ENCODE measurements at regions not wholly inside any gene's neighbourhood (a gene's known extent, or its start where the extent isn't known, plus 50 kb on each side); places are given as distances from the start of the nearest gene placed in this dataset.

DNA sequence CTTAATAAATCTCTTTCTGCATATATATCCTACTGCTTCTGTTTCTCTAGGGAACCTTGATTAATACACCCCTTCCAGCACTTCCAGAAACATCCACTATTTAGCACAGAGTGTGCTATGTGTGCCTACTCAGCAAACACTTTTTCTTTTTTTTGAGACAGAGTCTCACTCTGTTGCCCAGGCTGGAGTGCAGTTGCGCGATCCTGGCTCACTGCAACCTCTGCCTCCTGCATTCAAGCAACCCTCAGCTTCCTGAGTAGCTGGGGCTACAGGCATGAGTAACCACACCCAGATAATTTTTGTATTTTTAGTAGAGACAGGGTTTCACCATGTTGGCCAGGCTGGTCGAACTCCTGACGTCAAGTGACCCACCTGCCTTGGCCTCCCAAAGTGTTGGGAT is 266.9 kb upstream of the DIAPH2 start:
- TF ChIP-seq, protein P1, sequence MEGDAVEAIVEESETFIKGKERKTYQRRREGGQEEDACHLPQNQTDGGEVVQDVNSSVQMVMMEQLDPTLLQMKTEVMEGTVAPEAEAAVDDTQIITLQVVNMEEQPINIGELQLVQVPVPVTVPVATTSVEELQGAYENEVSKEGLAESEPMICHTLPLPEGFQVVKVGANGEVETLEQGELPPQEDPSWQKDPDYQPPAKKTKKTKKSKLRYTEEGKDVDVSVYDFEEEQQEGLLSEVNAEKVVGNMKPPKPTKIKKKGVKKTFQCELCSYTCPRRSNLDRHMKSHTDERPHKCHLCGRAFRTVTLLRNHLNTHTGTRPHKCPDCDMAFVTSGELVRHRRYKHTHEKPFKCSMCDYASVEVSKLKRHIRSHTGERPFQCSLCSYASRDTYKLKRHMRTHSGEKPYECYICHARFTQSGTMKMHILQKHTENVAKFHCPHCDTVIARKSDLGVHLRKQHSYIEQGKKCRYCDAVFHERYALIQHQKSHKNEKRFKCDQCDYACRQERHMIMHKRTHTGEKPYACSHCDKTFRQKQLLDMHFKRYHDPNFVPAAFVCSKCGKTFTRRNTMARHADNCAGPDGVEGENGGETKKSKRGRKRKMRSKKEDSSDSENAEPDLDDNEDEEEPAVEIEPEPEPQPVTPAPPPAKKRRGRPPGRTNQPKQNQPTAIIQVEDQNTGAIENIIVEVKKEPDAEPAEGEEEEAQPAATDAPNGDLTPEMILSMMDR (conservative IDR thresholded peaks at IDR 0.05; ENCODE audit: low read depth, low read length), result no peak
- no peak for TF ChIP-seq EZH2 (IDR thresholded peaks at IDR 0.05; ENCODE audit: borderline replicate concordance, low read depth, low read length, poor library complexity, severe bottlenecking)

Measured in A673 (cell line).